ENCODE measurements at regions not wholly inside any gene's neighbourhood (a gene's known extent, or its start where the extent isn't known, plus 50 kb on each side); places are given as distances from the start of the nearest gene placed in this dataset.

DNA sequence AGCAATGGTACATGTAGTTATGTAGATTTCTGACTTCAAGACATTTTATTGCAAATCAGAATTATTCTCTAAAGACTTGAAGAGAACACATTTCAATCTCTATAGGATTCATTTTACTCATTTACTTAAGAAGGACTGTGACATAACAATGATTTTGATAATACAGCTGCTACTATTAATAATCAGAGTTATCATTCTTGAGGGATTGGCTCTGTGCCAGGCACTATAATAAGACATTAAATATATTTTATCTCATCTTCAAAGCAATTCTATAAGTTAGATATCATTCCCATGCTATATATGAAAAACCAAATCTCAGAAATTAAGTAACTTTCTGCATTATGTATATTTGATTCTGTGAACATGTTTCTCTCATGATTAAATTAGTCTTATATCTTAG is 103.7 kb upstream of the CALCR start:
- no peak for FAIRE-seq
- no TSS peak for BruUV-seq (replicated peaks)
- CTCF ChIA-PET (ENCODE audit: low intra/inter-chr PET ratio, low total read pairs), result no interaction called here

DNA sequence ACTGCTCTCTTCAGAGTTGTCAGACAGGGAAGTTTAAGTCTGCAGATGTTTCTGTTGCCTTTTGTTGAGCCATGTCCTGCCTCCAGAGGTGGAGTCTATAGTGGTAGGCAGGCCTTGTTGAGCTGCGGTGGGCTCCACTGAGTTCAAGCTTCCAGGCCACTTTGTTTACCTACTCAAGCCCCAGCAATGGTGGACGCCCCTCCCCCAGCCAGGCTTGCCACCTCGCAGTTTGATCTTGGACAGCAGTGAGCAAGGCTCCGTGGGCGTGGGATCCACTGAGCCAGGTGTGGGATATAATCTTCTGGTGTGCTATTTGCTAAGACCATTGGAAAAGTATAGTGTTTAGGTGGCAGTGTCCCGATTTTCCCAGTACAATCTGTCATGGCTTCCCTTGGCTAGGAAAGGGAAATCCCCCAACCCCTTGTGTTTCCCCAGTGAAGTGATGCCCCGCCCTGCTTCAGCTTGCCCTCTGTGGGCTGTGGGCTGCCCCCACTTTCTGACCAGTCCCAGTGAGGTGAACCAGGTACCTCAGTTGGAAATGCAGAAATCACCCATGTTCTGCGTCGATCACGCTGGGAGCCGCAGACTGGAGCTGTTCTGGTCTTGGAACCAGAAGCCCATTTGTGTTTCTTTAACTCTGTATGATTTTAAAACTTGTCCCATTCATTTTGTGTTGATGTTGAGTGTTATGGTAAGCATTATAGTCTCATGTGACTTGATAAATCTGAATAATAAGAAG is 89.2 kb upstream of the CALCR start:
- WGBS (ENCODE audit: low lambda C conversion rate), result 56% methylated on average over 6 of the region's 11 CpGs
- Histone ChIP-seq H3K36me3 (replicated peaks in 1 of 2; ENCODE audit: control insufficient read depth in 1 of 2, insufficient read depth in 2 of 2, low read length in 2 of 2) (no peaks in the 10 kb centered on the region), H4K20me1 (ENCODE audit: insufficient read depth, low read length) (no peaks in the 10 kb centered on the region), H3K9me3 (ENCODE audit: low read length) (no peaks in the 10 kb centered on the region), H3K79me2 (ENCODE audit: insufficient read depth, low read length) (no peaks in the 10 kb centered on the region), H3K9ac (ENCODE audit: insufficient read depth, low read depth, low read length) (no peak overlapping the region), H2AFZ (ENCODE audit: low read length) (no peak overlapping the region), H3K27me3 (ENCODE audit: control insufficient read depth in 1 of 2, insufficient read depth in 2 of 2, low read length in 2 of 2) (no peaks in the 10 kb centered on the region), H3K27ac (ENCODE audit: extremely low read length, insufficient read depth, low read length) (no peak overlapping the region), H3K4me3 (replicated peaks in 1 of 3; ENCODE audit: insufficient read depth in 1 of 3, low read depth in 2 of 3, low read length in 3 of 3) (no peak overlapping the region), H3K4me1 (ENCODE audit: insufficient read depth, low read length) (no peaks in the 10 kb centered on the region), H3K4me2 (ENCODE audit: low read depth, low read length) (no peak overlapping the region)
- in situ Hi-C loops (cut with HindIII; ENCODE audit: extremely low pct_ligation_motif_present, low pct_unique_long_range_greater_than_20kb), result no loop called here
- FAIRE-seq (no peak), DNase-seq (ENCODE audit: low spot score) (no peak), ATAC-seq (no peak)
- ChIA-PET POLR2A (no interaction called here), CTCF (ENCODE audit: low intra/inter-chr PET ratio, low total read pairs) (no interaction called here)
- intact Hi-C loops (cut with micrococcal nuclease; ENCODE audit: unreplicated experiment), result no loop called here
- no TSS peak for BruUV-seq (replicated peaks)
- TF ChIP-seq, protein P1, sequence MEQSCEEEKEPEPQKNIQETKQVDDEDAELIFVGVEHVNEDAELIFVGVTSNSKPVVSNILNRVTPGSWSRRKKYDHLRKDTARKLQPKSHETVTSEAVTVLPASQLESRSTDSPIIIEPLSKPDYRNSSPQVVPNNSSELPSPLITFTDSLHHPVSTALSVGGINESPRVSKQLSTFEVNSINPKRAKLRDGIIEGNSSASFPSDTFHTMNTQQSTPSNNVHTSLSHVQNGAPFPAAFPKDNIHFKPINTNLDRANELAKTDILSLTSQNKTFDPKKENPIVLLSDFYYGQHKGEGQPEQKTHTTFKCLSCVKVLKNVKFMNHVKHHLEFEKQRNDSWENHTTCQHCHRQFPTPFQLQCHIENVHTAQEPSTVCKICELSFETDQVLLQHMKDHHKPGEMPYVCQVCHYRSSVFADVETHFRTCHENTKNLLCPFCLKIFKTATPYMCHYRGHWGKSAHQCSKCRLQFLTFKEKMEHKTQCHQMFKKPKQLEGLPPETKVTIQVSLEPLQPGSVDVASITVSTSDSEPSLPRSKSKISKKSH (CRISPR knock-in tag; IDR thresholded peaks at IDR 0.05; ENCODE audit: borderline replicate concordance), result no peak
- no peak for TF ChIP-seq ZNF883 (CRISPR knock-in tag; IDR thresholded peaks at IDR 0.05; ENCODE audit: not compliant biosample characterization)
- TF ChIP-seq, protein P2, sequence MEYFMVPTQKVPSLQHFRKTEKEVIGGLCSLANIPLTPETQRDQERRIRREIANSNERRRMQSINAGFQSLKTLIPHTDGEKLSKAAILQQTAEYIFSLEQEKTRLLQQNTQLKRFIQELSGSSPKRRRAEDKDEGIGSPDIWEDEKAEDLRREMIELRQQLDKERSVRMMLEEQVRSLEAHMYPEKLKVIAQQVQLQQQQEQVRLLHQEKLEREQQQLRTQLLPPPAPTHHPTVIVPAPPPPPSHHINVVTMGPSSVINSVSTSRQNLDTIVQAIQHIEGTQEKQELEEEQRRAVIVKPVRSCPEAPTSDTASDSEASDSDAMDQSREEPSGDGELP (IDR thresholded peaks at IDR 0.05; ENCODE audit: borderline replicate concordance, low read depth), result no peak
- no peak for TF ChIP-seq ZFP62 (CRISPR knock-in tag; IDR thresholded peaks at IDR 0.05)
- no peak for TF ChIP-seq NFRKB (IDR thresholded peaks at IDR 0.05)

More for the DNA sequence above, 103.7 kb upstream of the CALCR start:
- H3K4me2 ChIP-seq (ENCODE audit: low read depth, low read length), result no peak overlapping the region
- H3K79me2 ChIP-seq (ENCODE audit: insufficient read depth, low read length), result no peaks in the 10 kb centered on the region
- H3K9ac ChIP-seq (ENCODE audit: insufficient read depth, low read depth, low read length), result no peak overlapping the region
- H2AFZ ChIP-seq (ENCODE audit: low read length), result no peak overlapping the region
- H3K9me3 ChIP-seq (ENCODE audit: low read length), result no peaks in the 10 kb centered on the region
- TF ChIP-seq LCORL (IDR thresholded peaks at IDR 0.05), result peak; percentile 12; the same call in 1 of the 2 replicates
- TF ChIP-seq LCORL (CRISPR knock-in tag; IDR thresholded peaks at IDR 0.05), result no peak
- TF ChIP-seq ZFP91 (CRISPR knock-in tag; IDR thresholded peaks at IDR 0.05; ENCODE audit: borderline replicate concordance), result no peak
- TF ChIP-seq NFE2L1 (CRISPR knock-in tag; IDR thresholded peaks at IDR 0.05; ENCODE audit: borderline replicate concordance), result no peak
- no peak for TF ChIP-seq ZNF672 (CRISPR knock-in tag; IDR thresholded peaks at IDR 0.05)
- DNase-seq (ENCODE audit: low spot score) (no peak), ATAC-seq (no peak)
- POLR2A ChIA-PET, result no interaction called here
- H4K20me1 ChIP-seq (ENCODE audit: insufficient read depth, low read length), result no peaks in the 10 kb centered on the region
- intact Hi-C loops (cut with micrococcal nuclease; ENCODE audit: unreplicated experiment), result no loop called here
- H3K4me1 ChIP-seq (ENCODE audit: insufficient read depth, low read length), result no peaks in the 10 kb centered on the region
- H3K4me3 ChIP-seq (replicated peaks in 1 of 3; ENCODE audit: insufficient read depth in 1 of 3, low read depth in 2 of 3, low read length in 3 of 3), result no peak overlapping the region
- no peaks in the 10 kb centered on the region for H3K27me3 ChIP-seq (ENCODE audit: control insufficient read depth in 1 of 2, insufficient read depth in 2 of 2, low read length in 2 of 2)
- H3K27ac ChIP-seq (ENCODE audit: extremely low read length, insufficient read depth, low read length), result no peak overlapping the region
- in situ Hi-C loops (cut with HindIII; ENCODE audit: extremely low pct_ligation_motif_present, low pct_unique_long_range_greater_than_20kb), result no loop called here
- no peaks in the 10 kb centered on the region for H3K36me3 ChIP-seq (replicated peaks in 1 of 2; ENCODE audit: control insufficient read depth in 1 of 2, insufficient read depth in 2 of 2, low read length in 2 of 2)

All from HepG2 (cell line).